Stimulated activated CD8-positive, alpha-beta memory T cell treated with anti-CD3 and anti-CD28 coated beads, Interleukin-7, amount 100 ng/mL, for 48 hours (primary cell): ENCODE measurements at regions not wholly inside any gene's neighbourhood (a gene's known extent, or its start where the extent isn't known, plus 50 kb on each side); places are given as distances from the start of the nearest gene placed in this dataset.
A peak's percentile ranks its signal among the peaks of the same experiment; 100 is the strongest.
"Not testable (repeated sequence)": the region's sequence is repeated elsewhere in the genome, so short reads cannot be mapped to it uniquely, and the experiment has no call there.

Experiments
- DNase-seq, 2 donors: peaks; one replicate each; pipeline ENCODE4 v3.0.0-alpha.2; 2020; ENCODE audit warnings: low read depth in 1 of 2; ENCODE audit errors: extremely low read depth in 1 of 2

DNA sequence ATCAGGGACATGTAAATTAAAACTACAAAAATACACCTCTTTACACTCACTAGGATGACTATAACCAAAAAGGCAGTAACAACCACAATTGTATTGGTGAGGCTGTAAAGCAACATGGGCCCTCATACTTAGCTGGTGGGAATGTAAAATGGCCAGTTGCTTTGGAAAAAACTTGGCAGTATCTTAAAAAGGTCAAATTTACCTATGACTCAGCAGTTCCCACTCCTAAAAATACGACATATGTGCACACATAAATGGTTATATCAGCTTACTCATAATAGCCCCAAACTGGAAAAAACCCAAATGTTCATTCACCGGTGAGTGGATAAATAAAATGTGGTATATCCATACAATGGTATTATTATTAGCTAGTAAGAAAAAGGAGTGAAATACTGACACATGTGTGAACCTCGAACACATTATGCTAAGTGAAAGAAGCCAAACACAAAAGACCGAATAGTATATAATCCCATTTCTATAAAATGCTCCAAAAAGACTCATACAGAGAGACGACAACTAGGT is 391.4 kb downstream of the NPIPA8 start:
- no peak for DNase-seq

DNA sequence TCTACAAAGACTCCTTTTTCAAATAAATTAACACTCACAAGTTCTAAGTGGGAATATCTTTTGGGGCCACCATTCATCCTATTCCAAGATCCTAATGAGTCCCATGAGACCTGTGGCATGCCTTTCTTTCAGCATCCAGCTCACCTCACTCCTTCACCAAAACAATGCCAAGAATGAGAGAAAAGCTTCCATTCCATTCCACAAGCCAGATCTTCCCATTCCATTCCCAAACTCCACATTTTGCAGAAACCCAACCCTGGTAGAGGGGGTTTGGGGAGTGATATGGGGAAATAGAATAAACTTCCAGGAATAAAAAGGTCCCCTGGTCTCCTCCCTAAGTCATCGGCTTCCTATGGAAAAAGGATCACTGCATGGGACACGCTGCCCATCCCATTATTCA is 392.2 kb downstream of the NPIPA8 start:
- no peak for DNase-seq

DNA sequence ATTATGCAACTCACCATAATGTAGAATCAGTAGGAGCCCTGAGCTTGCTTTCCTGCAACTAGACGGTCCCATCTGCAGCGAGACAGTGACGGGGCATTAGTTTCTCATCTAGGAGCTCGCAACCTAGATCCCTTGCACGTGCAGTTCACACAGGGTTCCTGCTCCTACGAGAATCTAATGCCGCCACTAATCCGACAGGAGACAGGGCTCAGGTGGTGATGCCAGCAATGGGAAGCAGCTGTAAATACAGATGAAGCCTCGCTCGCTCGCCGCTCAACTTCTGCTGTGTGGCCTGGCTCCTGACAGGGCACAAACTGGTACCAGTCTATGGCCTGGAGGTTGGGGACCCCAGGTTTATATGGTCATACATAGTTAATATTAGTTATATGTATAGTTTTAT is 394.5 kb downstream of the NPIPA8 start:
- no peak for DNase-seq

DNA sequence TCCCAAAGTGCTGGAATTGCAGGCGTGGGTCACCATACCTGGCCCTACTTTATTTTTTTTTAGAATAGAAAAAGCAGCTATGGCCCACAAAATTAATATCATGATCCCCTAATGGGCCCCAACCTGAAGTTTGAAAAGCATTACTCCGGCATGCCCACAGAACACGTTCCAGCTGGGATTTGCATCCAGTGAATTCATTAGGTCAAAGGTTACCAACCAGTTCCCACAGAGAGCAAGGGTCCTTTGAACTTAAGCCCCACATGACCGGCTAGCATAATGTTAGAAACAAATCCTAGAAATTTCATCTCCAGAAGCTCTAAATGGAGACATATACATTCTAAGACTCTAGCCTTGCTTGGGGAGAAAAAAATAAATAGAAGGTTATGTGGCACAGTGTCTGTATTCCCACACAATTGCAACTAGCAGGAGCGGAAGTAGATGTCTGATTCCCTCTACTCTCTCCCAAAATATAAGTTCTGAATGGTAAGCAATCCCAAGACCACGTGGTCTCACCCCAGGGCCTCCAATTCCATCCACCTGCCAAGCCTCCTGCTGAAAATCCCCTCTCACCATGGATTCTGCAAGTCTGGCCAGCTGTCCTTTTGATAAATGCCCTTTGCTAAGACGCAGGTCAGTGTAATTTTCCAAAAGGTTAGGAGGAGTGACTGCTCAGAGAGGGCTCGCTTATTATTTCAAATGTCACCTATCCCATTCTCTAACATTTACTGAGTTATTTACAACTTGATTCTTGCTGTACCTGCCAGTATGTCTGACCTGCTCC is 395.8 kb downstream of the NPIPA8 start:
- DNase-seq: no peak

DNA sequence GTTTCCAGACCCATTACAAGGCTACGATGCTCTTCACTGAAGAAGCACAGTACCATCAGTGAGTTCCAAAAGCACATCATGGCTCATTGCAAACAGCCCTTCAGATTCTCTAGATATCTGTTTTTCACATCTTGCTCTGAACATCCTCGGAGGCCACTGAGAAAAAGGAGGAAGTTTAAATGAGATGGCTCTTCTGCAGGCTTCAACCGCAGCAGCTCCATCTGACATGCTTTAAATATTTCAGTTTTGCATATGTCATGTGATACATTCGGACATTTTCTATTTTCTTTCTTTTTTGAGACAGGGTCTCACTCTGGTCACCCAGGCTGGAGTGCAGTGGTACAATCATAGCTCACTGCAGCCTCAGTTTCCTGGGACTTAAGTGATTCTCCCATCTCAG is 396.8 kb downstream of the NPIPA8 start:
- no peak for DNase-seq

DNA sequence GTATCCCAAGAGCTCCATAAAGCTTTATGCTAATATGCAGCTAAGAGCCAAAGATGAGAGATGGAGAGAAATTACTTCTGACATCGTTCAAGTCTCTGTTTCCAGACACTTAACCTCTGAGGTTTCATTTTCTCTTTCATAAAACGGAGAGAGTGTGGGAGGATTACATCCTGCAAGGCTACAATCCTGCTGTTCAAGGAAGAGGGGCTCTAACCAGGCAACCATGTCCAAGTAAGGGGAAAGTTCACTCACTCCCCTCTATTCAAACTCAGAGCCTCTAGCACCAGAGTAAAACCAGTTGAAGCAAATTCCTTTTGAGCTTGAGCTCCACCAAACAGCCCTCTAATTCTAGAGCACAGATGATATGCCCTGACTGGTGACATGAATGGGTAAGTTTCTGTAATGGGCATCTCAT is 397.4 kb downstream of the NPIPA8 start:
- DNase-seq: no peak

DNA sequence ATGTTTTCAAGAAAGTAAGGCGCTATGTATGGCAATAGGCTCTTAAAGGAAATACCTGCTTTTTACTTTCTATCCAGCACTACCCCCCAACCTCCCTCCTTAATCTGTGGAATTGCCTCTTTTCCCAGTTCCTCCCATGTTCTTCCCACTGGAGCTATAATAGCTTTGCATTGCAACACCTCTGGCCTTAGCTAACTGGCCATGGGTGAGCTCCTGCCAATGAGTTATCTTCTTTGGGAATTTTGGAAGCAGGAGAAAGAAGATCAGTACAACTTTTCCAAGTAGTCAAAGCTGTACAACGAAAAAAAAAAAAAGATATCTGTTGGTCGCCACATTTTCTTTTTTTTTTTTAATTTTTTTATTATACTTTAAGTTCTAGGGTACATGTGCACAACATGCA is 398.0 kb downstream of the NPIPA8 start:
- DNase-seq: no peak

DNA sequence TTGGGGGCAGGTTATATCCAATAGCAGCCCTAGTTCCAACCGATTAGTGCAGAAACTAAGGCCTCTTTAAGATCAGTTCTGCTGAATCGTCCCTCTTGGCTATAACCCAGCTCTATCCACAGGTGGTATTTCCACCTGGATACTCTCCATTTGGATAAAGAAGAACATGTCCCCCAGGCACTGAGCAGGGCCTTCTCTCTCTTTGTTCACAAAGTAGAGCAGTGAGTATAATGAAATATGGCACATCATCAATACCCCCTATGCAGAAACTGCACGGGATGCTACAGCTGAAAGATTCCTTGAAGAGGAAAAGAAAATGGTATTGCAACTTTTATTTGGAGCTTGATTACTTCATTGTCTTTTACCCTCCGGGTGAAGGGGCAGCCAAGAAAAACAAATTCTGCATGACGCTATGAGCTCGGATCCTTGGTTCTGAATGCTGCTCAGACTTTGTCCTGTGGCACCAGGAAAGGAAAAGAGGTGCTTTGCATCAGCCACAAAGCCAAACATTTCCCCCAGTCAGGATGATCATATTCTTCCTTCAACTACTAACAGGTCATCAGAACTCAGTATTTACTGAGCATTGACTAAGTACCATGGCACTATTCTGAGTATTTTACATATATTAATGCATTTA is 399.7 kb downstream of the NPIPA8 start:
- no peak for DNase-seq

DNA sequence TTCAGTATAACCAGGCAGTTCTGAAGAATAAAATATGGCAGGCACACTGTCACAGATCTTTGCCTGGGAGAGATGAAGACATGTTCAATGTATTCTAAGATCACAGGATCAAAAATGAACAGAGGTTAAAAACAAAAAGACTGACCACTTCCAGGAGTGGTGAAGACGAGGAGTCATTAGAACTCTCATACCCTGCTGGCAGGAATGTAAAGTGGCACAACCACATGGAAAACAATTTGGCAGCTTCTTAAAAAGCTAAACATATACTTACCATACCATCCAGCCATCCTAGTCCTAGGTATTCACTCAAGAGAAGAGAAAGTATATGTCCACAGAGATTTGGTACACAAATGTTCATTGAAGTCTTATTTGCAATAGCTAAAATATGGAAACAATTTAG is 406.3 kb downstream of the NPIPA8 start:
- no peak for DNase-seq

DNA sequence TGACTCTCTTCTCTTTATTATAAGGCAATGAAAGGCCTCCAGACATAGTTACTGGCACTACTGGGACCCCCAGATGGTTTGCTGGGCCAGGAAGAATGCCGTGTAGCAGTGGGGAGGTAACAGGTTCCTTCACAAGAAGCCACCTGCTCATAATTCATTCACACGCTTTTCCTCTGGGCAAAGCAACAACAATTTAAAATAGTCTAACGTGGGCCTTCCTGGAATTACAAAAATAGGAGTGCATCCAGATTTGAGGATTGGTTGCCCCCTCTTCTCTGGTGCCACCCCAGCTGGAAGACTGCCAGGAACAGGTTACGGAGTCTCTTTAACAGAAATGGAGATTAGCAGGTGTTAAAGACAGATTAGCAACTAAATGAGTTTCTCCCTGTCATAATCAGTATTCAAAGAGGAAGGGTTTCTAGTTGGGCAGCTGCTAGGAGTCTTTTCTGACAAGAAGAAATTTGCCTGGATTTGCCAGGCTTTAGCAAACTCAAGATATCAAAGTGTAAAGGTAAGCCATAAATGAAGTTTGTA is 409.6 kb downstream of the NPIPA8 start:
- DNase-seq: no peak

DNA sequence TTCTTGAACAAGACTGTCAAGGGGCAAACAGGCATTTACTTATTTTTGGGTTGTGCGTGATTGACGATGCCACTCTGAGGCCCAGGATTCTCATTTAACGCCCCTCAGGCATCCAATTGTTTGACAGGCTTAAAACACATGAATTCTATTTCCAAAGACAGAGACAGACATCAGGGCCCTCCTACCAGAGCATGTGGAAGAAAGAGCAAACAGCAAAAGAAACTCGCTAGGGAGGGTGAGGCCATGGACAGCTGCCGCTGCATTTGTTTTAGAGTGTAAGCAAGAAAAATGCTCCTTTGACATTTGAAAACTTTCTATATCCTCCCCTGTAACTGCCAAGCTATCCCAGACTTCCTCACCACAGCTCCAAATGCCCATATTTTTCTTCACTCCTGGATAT is 410.1 kb downstream of the NPIPA8 start:
- DNase-seq: no peak

DNA sequence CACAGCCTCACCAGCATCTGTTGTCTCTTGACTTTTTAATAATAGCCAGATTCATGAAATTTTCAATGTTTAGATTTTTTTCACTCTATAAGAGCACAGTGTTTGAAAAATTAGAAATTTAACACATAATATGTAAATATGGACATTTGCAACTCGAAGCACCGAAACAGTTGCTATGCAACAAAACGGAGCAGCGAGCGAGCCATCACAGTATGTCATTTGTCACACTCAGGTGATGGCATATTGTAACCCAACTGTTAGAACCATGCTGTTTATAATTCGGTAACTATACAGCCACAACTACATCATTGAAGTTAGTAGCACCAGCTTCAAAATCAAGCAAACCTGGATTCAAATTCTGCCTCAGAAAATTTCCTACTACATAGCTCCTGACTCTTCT is 410.8 kb downstream of the NPIPA8 start:
- DNase-seq: no peak

DNA sequence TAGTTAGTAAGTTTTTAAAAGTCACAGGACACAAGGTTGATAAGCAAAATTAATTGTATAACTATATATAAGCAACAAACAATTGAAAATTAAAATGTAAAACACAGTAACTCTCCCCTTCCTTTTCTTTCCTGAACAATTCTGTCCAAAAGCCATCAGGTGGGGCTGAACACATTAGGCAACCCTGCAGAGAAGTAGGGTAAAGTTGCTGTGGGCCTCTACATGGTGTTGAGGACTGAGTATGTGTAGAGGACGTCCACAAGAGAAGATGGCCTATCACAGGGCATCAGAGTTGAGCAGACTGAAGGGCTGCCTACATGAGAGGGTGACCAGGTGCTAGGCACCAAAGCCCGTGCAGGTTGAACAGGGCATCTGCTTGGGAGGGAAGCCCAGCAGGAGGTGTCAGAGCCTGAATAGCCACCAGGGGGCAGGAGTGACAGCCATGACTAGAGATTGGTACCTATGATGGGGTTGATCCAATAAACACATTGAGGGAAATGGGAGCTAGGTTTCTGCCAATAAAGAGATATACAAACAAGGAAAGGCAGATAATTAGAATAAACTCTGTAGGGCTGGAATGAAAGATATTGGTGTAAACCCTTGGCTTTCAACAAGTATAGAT is 415.1 kb downstream of the NPIPA8 start:
- DNase-seq: peak; percentile 18 to 34

DNA sequence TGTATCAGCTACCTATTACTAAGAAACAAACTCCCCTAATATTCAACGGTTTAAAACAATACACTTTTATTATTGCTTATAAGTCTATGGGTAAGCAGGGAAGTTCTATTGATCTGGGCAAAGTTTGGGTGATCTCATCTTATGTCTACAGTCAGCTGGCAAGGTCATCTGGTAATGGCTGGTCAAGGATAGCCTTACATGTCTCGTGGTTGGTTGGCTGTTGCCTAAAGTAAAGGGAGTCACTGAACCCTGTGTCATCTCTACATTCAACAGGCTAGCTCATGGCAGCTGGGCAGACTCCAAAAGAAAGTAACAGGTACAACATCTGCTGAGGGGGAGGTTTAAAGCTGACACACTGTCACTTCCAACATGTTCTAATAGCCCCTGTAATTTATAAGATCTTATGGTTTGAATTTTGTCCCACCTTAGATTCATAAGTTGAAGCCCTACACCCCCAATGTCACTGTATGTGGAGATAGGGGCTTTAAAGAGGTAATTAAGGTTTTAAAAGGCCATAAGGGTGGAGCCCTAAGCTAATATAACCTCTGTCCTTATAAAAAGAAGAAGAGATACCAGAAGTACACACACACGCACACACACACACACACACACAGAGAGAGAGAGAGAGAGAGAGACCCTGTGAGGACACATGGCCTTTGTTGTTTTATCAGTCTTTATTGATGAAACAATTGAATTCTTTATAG is 419.1 kb downstream of the NPIPA8 start:
- DNase-seq: no peak

DNA sequence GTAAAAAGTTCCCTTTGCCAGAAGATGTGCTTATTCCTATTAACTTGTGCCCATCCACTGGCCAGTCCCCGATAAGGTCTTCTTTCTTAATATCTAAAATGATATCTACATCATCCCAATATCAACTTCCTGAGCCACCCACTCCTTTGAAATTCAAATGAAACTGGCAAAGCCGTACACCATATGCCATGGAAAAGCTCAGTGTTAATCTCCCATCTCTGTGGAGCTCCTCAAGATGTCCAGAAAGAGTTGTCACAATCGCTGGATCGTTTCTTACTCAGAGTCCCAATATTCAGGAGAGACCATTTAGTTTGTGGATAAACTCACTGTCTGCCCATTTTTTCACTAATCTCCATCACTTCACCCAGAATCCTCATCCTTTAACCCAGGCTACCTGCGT is 420.7 kb downstream of the NPIPA8 start:
- DNase-seq: no peak

DNA sequence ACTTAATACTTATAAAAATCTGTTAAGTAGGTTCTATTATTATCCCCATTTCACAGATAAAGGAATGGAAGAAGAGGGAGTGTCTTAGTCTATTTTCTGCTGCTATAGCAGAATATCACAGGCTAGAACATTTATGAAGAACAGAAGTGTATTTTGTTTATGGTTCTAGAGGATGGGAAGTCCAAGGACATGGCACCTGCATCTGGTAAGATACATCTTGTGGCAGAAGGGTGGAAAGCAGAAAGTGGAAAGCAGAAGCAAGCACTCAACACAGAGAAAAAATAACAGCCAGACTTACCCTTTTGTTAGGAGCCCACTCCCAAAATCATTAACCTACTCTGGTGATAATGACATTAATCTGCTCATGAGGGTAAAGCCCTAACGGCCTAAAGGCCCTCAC is 422.4 kb downstream of the NPIPA8 start:
- DNase-seq: no peak

DNA sequence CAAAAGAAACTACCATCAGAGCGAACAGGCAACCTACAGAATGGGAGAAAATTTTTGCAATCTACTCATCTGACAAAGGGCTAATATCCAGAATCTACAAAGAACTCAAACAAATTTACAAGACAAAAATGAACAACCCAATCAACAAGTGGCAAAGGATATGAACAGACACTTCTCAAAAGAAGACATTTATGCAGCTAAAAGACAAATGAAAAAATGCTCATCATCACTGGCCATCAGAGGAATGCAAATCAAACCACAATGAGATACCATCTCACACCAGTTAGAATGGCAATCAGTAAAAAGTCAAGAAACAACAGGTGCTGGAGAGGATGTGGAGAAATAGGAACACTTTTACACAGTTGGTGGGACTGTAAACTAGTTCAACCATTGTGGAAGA is 425.0 kb downstream of the NPIPA8 start:
- DNase-seq: not testable (repeated sequence)

DNA sequence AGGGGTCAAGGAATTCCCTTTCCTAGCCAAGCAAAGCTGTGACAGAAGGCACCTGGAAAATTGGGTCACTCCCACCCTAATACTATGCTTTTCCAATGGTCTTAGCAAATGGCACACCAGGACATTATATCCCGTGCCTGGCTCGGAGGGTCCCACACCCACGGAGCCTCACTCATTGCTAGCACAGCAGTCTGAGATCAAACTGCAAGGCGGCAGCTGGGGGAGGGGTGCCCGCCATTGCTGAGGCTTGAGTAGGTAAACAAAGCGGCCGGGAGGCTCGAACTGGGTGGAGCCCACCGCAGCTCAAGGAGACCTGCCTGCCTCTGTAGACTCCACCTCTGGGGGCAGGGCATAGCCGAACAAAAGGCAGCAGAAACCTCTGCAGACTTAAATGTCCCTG is 429.9 kb downstream of the NPIPA8 start:
- DNase-seq: not testable (repeated sequence)

DNA sequence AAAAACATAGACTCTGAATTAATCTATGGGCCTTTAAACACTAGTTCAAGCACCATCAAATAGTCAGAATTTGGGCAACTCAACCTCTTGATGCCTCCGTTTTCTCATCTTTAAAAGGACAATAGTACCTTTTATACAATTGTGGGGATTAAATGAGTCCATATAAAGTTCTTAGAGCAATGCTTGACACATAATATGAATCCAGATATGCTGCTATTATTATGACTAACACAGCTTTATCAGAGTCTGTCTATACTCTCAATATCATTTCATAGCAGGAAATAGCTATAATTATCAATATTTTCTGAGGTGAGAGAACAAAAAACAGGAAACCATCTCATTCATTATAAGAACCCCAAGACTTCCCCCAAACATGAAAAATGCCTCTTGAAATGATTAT is 430.5 kb upstream of the XYLT1 start:
- DNase-seq: no peak

DNA sequence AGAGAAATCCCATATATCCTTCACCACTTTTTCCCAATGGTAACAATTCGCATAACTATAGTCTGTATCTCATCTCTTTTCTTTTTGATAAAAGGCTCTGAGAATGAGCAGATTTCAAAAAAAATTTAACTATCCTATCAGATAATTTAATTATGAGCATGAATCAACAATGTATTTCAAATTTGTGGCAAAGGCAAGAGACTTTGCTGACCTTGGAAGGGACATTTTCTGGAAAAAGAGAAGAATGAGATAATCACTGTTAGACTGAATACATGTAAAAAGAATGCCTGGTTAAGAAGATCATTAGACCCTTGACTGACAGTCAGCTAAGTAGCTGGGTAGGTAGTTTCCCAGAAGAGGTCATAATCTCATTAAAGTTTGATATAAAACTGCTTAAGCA is 428.4 kb upstream of the XYLT1 start:
- no peak for DNase-seq

DNA sequence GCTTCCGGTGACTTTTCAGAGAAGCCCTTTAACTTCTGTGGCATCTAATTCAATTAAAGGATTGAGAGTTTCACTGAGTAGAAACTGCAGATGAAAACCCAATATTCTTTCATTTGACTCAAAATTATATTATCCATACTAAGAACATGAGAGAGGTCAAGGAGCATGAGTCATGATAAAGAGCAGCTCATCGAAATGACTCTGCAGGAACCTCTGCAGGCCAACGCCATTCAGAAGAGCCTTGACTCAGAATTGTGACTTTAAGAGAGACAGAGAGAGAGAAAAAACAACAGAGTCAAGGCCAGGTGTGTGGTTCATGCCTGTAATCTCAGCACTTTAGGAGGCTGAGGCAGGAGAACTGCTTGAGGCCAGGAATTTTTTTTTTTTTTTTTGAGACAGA is 417.2 kb upstream of the XYLT1 start:
- DNase-seq: no peak
